RWPE2 (cell line): ENCODE measurements at regions not wholly inside any gene's neighbourhood (a gene's known extent, or its start where the extent isn't known, plus 50 kb on each side); places are given as distances from the start of the nearest gene placed in this dataset.
"Not testable (repeated sequence)": the region's sequence is repeated elsewhere in the genome, so short reads cannot be mapped to it uniquely, and the experiment has no call there.

Source experiments
- ATAC-seq: fragments of 200-7000 bp; cut with Tn5 transposase; 3 replicates; pipeline ENCODE4 v1.9.1; 2021; ENCODE audit warnings: low read depth
- DNase-seq: peaks from one replicate; pipeline ENCODE4 v3.0.0-alpha.2; 2020; ENCODE audit warnings: low spot score
- H3K27ac ChIP-seq: fragments of 450-650 bp; 2 replicates; pipeline ENCODE4 v1.5.1; 2017; ENCODE audit warnings: mild to moderate bottlenecking; ENCODE audit not compliant: poor library complexity, severe bottlenecking
- H3K27me3 ChIP-seq: fragments of 250-450 bp; sonication (Bioruptor Pico); 2 replicates; pipeline ENCODE4 v1.5.1; 2021; ENCODE audit warnings: mild to moderate bottlenecking, moderate library complexity; ENCODE audit not compliant: insufficient read depth, poor library complexity, severe bottlenecking
- H3K36me3 ChIP-seq: fragments of 250-450 bp; sonication (Bioruptor Pico); 2 replicates; pipeline ENCODE4 v1.5.1; 2020; ENCODE audit warnings: low read depth, mild to moderate bottlenecking, moderate library complexity
- H3K4me1 ChIP-seq: fragments of 250-450 bp; sonication (Bioruptor Pico); 2 replicates; pipeline ENCODE4 v1.5.1; 2021; ENCODE audit warnings: mild to moderate bottlenecking, moderate library complexity; ENCODE audit not compliant: insufficient read depth, poor library complexity, severe bottlenecking
- H3K4me3 ChIP-seq: fragments of 250-450 bp; sonication (Bioruptor Pico); 2 replicates; pipeline ENCODE4 v1.5.1; 2021; ENCODE audit warnings: mild to moderate bottlenecking, moderate library complexity; ENCODE audit not compliant: severe bottlenecking
- H3K9me3 ChIP-seq: fragments of 250-450 bp; sonication (Bioruptor Pico); 2 replicates; pipeline ENCODE4 v1.5.1; 2021; ENCODE audit warnings: mild to moderate bottlenecking, moderate library complexity; ENCODE audit not compliant: severe bottlenecking
- CTCF ChIP-seq: fragments of 450-650 bp; IDR thresholded peaks from one replicate; pipeline ENCODE4 v1.5.1; 2017; ENCODE audit warnings: mild to moderate bottlenecking, moderate library complexity; ENCODE audit not compliant: poor library complexity, severe bottlenecking

- TF ChIP-seq CTCF, result no peak
- no peaks in the 10 kb centered on the region for H3K36me3 ChIP-seq
- no peak for ATAC-seq
- no peaks in the 10 kb centered on the region for H3K27me3 ChIP-seq
- no peaks in the 10 kb centered on the region for H3K4me1 ChIP-seq
- H3K4me3 ChIP-seq, result no peak overlapping the region
- no peak overlapping the region for H3K27ac ChIP-seq
- DNase-seq, result no peak
- no peaks in the 10 kb centered on the region for H3K9me3 ChIP-seq
Measured at GRCh38 chr16:52350031-52350642, 196.8 kb downstream of the TOX3 start.

DNA sequence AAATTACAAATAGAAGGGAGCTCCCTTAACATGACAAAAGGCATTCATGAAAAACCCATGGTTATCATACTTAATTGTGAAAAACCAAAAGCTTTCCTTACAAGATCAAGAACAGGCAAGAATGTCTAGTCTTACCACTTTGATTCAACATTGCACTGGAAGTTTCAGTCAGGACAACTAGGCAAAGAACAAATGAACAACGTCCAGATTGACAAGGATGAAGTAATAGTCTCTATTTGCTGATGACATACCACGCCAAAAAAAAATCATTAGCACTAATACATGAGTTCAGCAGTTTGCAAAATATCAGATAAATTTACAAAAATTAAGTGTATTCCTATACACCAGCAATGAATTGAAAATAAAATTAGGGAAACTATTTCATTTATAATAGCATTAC, 200.2 kb downstream of the TOX3 start:
- Histone ChIP-seq H3K27me3 (no peaks in the 10 kb centered on the region), H3K27ac (no peak overlapping the region), H3K9me3 (no peaks in the 10 kb centered on the region), H3K36me3 (no peaks in the 10 kb centered on the region), H3K4me3 (no peak overlapping the region), H3K4me1 (no peaks in the 10 kb centered on the region)
- ATAC-seq (no peak), DNase-seq (no peak)
- TF ChIP-seq CTCF, result no peak

DNA sequence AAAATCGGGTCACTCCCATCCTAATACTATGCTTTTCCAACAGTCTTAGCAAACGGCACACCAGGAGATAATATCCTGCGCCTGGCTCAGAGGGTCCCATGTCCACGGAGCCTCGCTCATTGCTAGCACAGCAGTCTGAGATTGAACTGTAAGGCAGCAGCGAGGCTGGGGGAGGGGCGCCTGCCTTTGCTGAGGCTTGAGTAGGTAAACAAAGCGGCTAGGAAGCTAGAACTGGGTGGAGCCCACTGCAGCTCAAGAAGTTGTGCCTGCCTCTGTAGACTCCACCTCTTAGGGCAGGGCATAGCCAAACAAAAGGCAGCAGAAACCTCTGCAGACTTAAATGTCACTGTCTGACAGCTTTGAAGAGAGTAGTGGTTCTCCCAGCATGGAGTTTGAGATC, 213.3 kb downstream of the TOX3 start:
- not testable (repeated sequence) for H3K27me3 ChIP-seq, H3K9me3 ChIP-seq, H3K4me3 ChIP-seq, H3K27ac ChIP-seq, H3K36me3 ChIP-seq, H3K4me1 ChIP-seq, ATAC-seq, DNase-seq

DNA sequence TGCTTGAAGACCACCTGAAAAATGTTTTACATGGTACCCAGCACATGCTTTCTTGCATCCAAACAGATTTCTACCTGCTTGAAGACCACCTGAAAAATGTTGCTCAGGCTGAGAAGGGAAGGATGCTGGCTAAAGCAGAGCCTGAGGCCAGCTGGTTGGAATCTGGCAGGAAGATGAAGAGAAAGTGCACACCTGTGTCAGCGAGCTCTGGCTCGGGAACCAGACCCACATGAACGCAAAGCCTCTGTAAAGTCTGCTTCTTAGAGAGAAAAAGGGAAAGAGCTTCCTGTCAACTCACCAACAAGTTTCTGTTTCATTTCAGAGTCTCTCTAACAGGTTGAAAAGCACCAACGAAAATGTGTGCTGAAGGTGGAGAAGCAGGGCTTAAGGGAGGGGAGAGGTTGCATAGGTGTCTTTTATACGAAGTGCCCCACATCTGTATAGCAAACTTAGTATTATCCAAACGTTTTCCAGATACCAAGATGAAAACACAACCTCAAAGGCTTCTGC, 226.0 kb downstream of the TOX3 start:
- no peak overlapping the region for H3K4me3 ChIP-seq
- no peaks in the 10 kb centered on the region for H3K36me3 ChIP-seq
- H3K27ac ChIP-seq, result no peak overlapping the region
- no peak for TF ChIP-seq CTCF
- no peaks in the 10 kb centered on the region for H3K9me3 ChIP-seq
- H3K4me1 ChIP-seq, result no peaks in the 10 kb centered on the region
- ATAC-seq (no peak), DNase-seq (no peak)
- no peaks in the 10 kb centered on the region for H3K27me3 ChIP-seq

- no peak for TF ChIP-seq CTCF
- H3K27me3 ChIP-seq, result no peaks in the 10 kb centered on the region
- H3K4me1 ChIP-seq, result no peaks in the 10 kb centered on the region
- no peaks in the 10 kb centered on the region for H3K36me3 ChIP-seq
- no peaks in the 10 kb centered on the region for H3K9me3 ChIP-seq
- ATAC-seq, result no peak
- H3K27ac ChIP-seq, result no peak overlapping the region
- no peak for DNase-seq
- H3K4me3 ChIP-seq, result no peak overlapping the region
Measured at GRCh38 chr16:52318302-52319009, 228.5 kb downstream of the TOX3 start.
